Natural killer cell treated with Interleukin-12 subunit alpha and Interleukin-12 subunit beta and Interleukin-15 and Interleukin-18, amount 100 ng/mL, for 72 hours (primary cell): ENCODE measurements at regions not wholly inside any gene's neighbourhood (a gene's known extent, or its start where the extent isn't known, plus 50 kb on each side); places are given as distances from the start of the nearest gene placed in this dataset.

Experiments used
- ATAC-seq, 2 donors: fragments of 150-1000 bp; cut with Tn5 transposase in 1 of 2; sonication (Bioruptor Pico), chemical (Tn5 transposase) in 1 of 2; 2 replicates each; pipeline ENCODE4 v1.10.0; 2021
- DNase-seq: peaks from one replicate; pipeline ENCODE4 v3.0.0; 2022; ENCODE audit warnings: low spot score
- H3K27ac Mint-ChIP-seq, 2 donors: 1 replicate in 1 of 2; 2 replicates in 1 of 2; pipeline ENCODE4 v1.8.0; 2022; ENCODE audit warnings: mixed read lengths in 2 of 2, mild to moderate bottlenecking in 1 of 2, moderate library complexity in 1 of 2
- H3K27me3 Mint-ChIP-seq, 2 donors: 1 replicate in 1 of 2; 2 replicates in 1 of 2; pipeline ENCODE4 v1.8.0; 2022; ENCODE audit warnings: mixed read lengths in 2 of 2
- H3K36me3 Mint-ChIP-seq: one replicate; pipeline ENCODE4 v1.8.0; 2022; ENCODE audit warnings: mixed read lengths
- H3K4me1 Mint-ChIP-seq, 2 donors: 1 replicate in 1 of 2; 2 replicates in 1 of 2; pipeline ENCODE4 v1.8.0; 2022; ENCODE audit warnings: low read depth in 2 of 2, mixed read lengths in 2 of 2, mild to moderate bottlenecking in 1 of 2
- H3K4me3 Mint-ChIP-seq: one replicate; pipeline ENCODE4 v1.8.0; 2022; ENCODE audit warnings: mixed read lengths
- H3K9me3 Mint-ChIP-seq: 2 replicates; pipeline ENCODE4 v1.8.0; 2022; ENCODE audit warnings: mixed read lengths

DNA sequence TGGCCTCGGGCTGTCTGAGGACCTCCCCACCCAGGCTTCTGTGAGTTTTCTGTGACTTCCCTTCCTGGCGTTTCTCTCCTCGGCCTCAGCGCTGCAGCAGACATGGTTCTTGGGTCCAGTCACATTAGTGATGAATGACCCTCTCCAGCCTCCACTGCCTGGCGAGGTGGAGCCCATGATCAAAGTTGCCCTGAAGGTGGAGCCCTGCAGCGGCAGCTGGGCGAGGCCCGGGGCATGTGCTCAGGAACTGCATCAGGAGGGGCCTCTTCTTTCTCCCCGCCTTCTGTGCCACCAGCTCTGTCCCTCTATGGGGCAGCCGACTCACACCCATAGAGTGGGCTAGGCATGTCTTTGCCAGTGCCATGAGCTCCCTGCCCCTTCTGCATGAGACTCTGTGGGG, 1079.7 kb downstream of the TBC1D22A start:
- no peak overlapping the region for H3K4me3 Mint-ChIP-seq
- no peaks in the 10 kb centered on the region for H3K4me1 Mint-ChIP-seq
- H3K27me3 Mint-ChIP-seq: peaks cover 28 to 42% of the 10 kb centered on the region in 2 donors
- H3K9me3 Mint-ChIP-seq: no peaks in the 10 kb centered on the region
- ATAC-seq (peak in 1 of 2 donors; percentile 24), DNase-seq (no peak)
- no peaks in the 10 kb centered on the region for H3K36me3 Mint-ChIP-seq
- no peak overlapping the region for H3K27ac Mint-ChIP-seq

DNA sequence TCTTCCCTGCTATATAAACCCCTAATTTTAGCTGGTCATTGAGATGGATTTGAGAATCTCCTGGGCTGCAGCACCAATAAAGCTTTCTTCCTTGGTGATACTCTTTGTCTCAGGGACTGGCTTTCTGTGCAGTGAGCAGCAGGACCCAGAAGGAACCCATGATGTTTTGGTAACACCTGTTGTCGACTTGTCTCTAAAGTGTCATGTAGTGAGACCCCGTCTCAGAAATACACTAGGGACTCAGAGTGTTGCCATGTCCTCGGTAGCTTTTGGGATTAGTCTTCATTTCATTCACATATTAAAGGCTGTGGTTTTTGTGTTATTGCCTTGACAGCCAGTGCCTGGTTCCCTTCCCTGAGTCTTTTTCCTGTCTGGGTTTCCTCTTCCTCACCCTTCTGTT, 1078.7 kb downstream of the TBC1D22A start:
- H3K4me1 Mint-ChIP-seq: no peaks in the 10 kb centered on the region
- H3K27ac Mint-ChIP-seq: no peak overlapping the region
- DNase-seq (no peak), ATAC-seq (no peak)
- H3K27me3 Mint-ChIP-seq: peaks cover 27 to 44% of the 10 kb centered on the region in 2 donors
- no peaks in the 10 kb centered on the region for H3K36me3 Mint-ChIP-seq
- H3K4me3 Mint-ChIP-seq: no peak overlapping the region
- no peaks in the 10 kb centered on the region for H3K9me3 Mint-ChIP-seq

DNA sequence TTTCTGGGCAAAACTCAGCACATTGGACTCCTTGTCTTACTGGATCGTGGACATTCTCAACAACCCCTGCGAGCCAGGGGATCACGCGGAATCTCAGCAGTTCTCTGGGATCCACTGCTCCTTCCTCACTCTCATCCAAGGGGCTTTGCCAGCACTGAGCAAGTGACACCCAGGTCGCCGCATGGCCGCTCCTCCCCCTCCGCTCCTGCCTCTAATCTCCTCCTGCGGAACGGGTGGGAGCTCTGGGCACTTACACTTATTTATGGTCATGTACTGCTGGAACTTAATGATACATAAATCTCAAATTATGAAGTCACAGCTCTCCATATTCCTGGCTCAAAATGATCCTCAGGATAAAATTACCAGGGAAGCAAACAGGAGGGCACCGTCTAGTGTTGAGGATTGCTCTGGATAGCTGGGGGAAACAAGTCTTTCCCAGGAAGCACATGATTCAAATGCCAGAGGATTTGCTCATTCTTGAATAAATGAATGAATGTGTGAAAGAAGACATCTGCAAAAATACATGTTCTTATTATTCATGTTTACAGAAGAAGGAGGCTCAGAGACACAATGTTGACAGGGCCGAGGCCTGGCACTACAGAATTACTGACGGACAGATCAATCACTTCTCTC, 1077.3 kb downstream of the TBC1D22A start:
- no peak overlapping the region for H3K27ac Mint-ChIP-seq
- no peaks in the 10 kb centered on the region for H3K36me3 Mint-ChIP-seq

DNA sequence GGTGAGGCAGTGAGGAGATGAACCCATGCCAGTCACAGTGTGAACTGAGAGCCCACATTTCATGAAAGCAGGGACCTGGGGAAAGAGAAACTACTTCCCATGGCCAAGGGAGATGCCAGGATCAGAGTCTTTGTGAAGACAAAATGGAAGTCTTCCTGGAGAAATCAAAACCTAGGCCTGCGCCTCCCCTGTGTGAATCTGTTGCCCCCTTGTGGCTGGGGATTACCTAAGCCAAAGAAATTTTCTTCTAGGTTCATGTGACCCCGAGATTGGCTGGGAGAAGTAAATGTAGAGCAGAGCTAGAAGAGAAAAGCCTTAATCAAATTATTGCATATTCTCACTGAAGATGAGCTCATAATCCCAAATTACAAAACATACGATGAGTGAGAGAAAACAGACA, 1075.3 kb downstream of the TBC1D22A start:
- DNase-seq: no peak
- H3K27ac Mint-ChIP-seq: no peak overlapping the region
- H3K4me3 Mint-ChIP-seq: no peak overlapping the region

More for the DNA sequence above, 1077.3 kb downstream of the TBC1D22A start:
- no peak for ATAC-seq
- no peak for DNase-seq
- H3K4me3 Mint-ChIP-seq: no peak overlapping the region
- H3K4me1 Mint-ChIP-seq: no peaks in the 10 kb centered on the region
- no peaks in the 10 kb centered on the region for H3K9me3 Mint-ChIP-seq
- peaks cover 19 to 42% of the 10 kb centered on the region in 2 donors for H3K27me3 Mint-ChIP-seq

DNA sequence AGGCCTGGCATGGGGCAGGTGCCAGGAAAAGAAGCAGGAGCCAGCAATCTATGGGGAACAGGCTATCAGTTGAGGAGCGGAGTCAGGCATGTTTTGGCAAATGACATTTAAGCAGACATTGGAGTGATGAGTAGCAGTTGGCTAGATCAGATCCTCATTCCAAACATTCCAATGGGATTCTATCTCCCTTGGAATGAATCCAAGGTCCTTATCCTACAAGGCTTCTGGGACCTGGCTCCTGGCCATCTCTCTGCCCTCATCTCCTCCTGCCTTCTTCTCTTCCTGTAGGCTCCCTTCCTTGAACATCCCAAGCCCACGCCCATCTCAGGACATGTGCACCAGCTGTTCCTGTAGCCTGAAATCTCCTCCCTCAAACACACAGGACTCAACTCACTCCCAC, 1074.5 kb downstream of the TBC1D22A start:
- Mint-ChIP-seq H3K4me3 (no peak overlapping the region), H3K27me3 (peaks cover 30 to 66% of the 10 kb centered on the region in 2 donors), H3K36me3 (no peaks in the 10 kb centered on the region), H3K27ac (no peak overlapping the region), H3K4me1 (no peaks in the 10 kb centered on the region), H3K9me3 (no peaks in the 10 kb centered on the region)
- ATAC-seq (no peak), DNase-seq (no peak)

More for the DNA sequence above, 1075.3 kb downstream of the TBC1D22A start:
- H3K36me3 Mint-ChIP-seq: no peaks in the 10 kb centered on the region
- peaks cover 26 to 58% of the 10 kb centered on the region in 2 donors for H3K27me3 Mint-ChIP-seq
- no peaks in the 10 kb centered on the region for H3K4me1 Mint-ChIP-seq
- H3K9me3 Mint-ChIP-seq: no peaks in the 10 kb centered on the region
- no peak for ATAC-seq

DNA sequence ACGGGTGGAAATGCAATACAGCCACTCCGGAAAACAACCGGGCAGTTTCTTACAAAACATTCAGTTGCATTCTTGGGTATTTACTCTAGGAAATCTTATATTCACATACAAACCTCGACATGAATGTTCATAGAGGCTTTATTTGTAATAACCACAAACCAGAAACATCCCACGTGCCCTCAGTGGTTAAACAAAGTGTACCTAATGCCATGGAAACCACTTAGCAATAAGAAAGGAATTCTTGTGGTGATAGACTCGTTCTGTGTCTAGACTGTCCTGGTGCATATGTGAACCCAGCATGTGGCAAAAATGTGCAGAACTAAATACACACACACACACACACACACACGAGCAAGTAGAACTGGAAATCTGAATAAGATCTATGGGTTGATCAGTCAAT, 1073.3 kb downstream of the TBC1D22A start:
- Mint-ChIP-seq H3K4me1 (no peaks in the 10 kb centered on the region), H3K9me3 (no peaks in the 10 kb centered on the region), H3K36me3 (no peaks in the 10 kb centered on the region), H3K4me3 (no peak overlapping the region), H3K27ac (no peak overlapping the region), H3K27me3 (peaks cover 27 to 69% of the 10 kb centered on the region in 2 donors)
- DNase-seq: no peak
- no peak for ATAC-seq

DNA sequence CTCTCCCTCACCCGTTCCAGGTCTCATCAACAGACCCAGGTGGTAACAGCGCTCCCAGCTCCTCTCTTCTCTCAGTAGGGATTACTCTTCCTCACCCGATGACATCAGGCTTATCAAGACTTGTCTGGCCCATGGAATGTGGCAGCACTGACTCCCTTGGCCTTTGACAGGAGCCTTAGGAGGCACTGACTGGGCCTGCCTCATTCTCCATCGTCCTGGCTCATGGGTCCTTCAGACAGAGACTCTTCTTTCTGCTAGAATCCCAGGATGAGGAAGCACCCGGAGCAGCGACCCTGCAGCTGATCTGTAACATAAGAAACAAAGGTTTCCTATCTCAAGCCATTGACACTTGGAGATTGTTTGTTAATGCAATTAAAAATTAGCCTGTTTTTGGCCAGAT, 1063.6 kb downstream of the TBC1D22A start:
- H3K4me3 Mint-ChIP-seq: no peak overlapping the region
- H3K36me3 Mint-ChIP-seq: no peaks in the 10 kb centered on the region
- DNase-seq (no peak), ATAC-seq (no peak)
- no peaks in the 10 kb centered on the region for H3K9me3 Mint-ChIP-seq
- no peak overlapping the region for H3K27ac Mint-ChIP-seq
- peaks cover 14 to 35% of the 10 kb centered on the region in 2 donors for H3K27me3 Mint-ChIP-seq
- H3K4me1 Mint-ChIP-seq: no peaks in the 10 kb centered on the region

DNA sequence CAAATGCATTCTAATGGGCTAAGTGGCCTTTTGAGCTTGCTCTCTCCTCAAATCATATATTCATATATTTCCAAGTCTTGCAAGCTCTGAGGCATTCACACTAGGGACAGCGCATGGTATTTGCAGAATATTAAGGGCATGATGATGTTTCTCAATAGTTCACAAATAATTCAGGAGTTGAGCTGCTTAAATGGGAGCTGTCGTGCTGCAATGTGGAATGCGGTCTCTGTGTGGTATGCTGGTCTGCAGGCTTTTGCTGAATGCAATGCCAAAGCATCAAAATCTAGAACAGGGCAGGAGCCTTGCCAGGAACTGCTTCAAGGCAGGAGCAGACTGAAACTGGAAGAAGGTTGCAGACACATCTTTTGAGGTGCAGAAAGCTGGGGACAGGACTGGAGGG, 1060.0 kb downstream of the TBC1D22A start:
- ATAC-seq (no peak), DNase-seq (no peak)
- H3K27ac Mint-ChIP-seq: no peak overlapping the region
- peaks cover 1 to 2% of the 10 kb centered on the region in 2 donors for H3K4me1 Mint-ChIP-seq
- H3K36me3 Mint-ChIP-seq: peaks cover 1% of the 10 kb centered on the region
- no peak overlapping the region for H3K4me3 Mint-ChIP-seq
- H3K27me3 Mint-ChIP-seq: peaks cover 9 to 33% of the 10 kb centered on the region in 2 donors
- H3K9me3 Mint-ChIP-seq: peaks cover 1% of the 10 kb centered on the region

DNA sequence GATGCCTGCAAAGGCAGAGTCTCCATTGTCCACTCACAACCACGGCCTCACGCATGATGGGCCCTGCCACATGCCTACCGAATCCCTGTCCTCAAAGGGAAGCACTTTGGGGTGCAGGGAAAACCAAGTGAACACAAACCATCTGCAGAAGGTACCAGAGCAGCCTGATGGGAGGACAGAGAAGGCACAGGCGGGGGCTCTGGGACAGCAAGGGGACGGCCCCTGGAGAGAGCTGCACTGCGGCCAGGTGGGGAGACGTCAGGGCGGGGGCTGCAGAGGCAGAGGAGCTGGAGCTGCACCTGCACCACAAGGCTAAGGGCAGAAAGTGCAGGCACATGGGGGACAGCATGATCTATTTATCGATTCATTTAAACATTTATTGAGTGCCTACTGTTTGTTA, 1056.0 kb downstream of the TBC1D22A start:
- DNase-seq (no peak), ATAC-seq (no peak)
- no peak overlapping the region for H3K4me3 Mint-ChIP-seq
- peaks cover 3% of the 10 kb centered on the region for H3K9me3 Mint-ChIP-seq
- H3K27me3 Mint-ChIP-seq: peaks cover 12 to 20% of the 10 kb centered on the region in 2 donors
- H3K4me1 Mint-ChIP-seq: peaks cover 5 to 7% of the 10 kb centered on the region in 2 donors
- no peak overlapping the region for H3K27ac Mint-ChIP-seq
- H3K36me3 Mint-ChIP-seq: peaks cover 4% of the 10 kb centered on the region

DNA sequence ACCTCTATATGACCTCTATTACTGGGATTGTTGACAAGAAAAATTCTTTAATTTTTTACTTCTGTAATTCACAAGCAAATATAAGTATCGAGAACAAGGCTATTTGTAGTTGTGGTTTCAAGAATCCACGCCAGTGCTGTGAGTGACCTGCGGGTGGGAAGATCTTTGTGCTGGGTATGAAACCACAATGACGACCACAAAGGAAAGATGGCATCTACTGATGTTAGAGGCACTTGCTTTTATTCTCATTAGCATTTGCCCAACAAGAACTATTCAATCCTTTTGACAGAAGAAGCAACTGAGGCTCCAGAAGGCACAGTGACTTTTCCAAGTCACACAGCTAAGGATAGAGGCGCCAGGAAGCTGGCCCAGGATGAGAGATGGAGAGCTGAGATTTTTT, 1054.9 kb downstream of the TBC1D22A start:
- no peak overlapping the region for H3K4me3 Mint-ChIP-seq
- no peak for DNase-seq
- H3K27me3 Mint-ChIP-seq: peaks cover 9 to 26% of the 10 kb centered on the region in 2 donors
- peaks cover 3% of the 10 kb centered on the region for H3K9me3 Mint-ChIP-seq
- peaks cover 4% of the 10 kb centered on the region for H3K36me3 Mint-ChIP-seq
- H3K4me1 Mint-ChIP-seq: peaks cover 5 to 7% of the 10 kb centered on the region in 2 donors
- ATAC-seq: no peak
- no peak overlapping the region for H3K27ac Mint-ChIP-seq

DNA sequence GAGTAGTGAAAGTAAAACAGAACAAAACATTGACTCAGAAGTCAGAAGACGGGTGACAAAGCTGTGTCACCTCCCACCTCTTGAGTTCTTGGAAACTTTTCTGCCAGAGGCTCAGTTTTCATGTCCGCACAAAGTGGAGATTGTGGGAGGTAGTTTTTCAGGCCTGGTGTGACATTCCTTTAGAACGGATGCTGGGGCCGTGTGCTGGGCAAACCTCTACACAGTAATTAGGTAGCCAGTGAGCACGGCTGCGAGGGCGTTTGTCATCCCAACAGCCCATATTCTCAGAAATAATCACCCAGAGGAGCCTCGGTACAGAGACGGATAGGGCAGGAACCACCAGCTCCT, 1054.4 kb downstream of the TBC1D22A start:
- Mint-ChIP-seq H3K36me3 (peaks cover 4% of the 10 kb centered on the region), H3K27me3 (peaks cover 13 to 26% of the 10 kb centered on the region in 2 donors), H3K4me1 (peaks cover 5 to 7% of the 10 kb centered on the region in 2 donors), H3K9me3 (peaks cover 3% of the 10 kb centered on the region), H3K27ac (no peak overlapping the region), H3K4me3 (no peak overlapping the region)
- no peak for ATAC-seq
- no peak for DNase-seq

DNA sequence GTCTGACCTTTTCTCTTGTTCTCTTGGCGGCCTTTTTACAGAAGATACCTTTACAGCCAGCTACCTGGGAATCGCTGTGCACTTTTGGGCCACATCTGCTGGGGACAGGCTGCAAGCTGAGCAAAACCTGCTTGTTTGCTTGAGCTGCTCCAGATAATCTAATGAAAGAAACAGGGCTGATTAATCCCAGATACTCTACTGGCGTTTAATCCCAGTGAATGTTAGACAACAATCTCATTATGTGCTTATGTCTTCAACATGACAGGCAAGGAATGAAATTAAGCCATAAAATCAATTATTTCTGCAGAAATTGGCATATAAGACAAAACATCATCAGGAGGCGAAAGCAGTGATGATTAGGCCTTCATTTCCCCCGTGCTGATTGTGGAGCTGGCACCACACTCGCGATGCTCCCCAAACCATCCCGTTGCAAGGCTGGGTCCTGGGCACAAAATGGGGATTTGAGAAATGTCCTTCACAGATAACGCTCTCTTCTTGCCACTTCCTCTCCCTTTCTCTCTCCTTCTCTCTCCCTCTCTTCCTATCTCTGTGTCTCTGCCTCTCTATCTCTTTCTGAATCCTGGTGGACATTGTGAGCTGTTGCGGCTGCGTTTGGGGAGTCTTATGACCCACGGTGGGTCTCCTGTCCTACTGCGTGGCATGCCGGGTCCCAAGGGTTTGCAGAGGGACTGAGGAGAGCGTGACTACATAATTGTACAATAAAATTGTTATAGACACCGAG, 1053.8 kb downstream of the TBC1D22A start:
- ATAC-seq: no peak
- Mint-ChIP-seq H3K4me1 (peaks cover 5 to 7% of the 10 kb centered on the region in 2 donors), H3K27me3 (peaks cover 13 to 26% of the 10 kb centered on the region in 2 donors), H3K36me3 (peaks cover 4% of the 10 kb centered on the region), H3K9me3 (peaks cover 3% of the 10 kb centered on the region), H3K27ac (no peak overlapping the region), H3K4me3 (no peak overlapping the region)
- no peak for DNase-seq

DNA sequence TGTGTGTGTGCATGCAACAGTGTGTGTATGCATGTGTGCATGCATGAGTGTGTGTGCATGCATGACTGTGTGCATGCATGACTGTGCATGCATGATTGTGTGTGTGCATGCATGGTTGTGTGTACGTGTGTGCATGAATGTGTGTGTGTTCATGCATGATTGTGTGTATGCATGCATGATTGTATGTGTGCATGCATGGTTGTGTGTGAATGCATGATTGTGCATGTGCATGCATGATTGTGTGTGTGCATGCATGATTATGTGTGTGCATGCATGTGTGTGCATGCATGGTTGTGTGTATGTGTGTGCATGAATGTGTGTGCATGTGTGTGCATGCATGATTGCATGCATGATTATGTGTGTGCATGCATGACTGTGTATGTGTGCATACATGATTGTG, 1052.0 kb downstream of the TBC1D22A start:
- DNase-seq (no peak), ATAC-seq (no peak)
- Mint-ChIP-seq H3K4me3 (no peak overlapping the region), H3K27me3 (peaks cover 16 to 32% of the 10 kb centered on the region in 2 donors), H3K36me3 (peaks cover 4% of the 10 kb centered on the region), H3K27ac (no peak overlapping the region), H3K9me3 (peaks cover 8% of the 10 kb centered on the region), H3K4me1 (peaks cover 7 to 10% of the 10 kb centered on the region in 2 donors)

DNA sequence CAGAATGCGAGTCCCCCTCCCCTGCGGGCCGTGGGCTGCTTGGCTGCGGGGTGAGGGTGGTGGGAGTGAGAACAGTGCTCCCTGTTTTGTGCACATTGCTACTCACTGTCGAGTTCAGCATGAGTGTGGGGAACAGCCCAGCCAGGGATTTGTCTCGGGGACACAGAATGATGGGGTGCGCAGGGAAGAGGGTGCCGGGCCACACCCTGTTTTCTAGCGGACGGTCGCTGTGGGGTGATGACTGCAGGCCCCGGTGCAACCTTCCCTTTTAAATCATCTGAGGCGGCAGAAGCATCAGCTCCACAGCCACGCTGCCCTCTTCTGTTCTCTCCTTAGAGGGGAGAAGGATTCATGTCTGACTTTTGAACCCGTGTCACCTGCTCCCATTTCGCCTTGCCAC, 1051.2 kb downstream of the TBC1D22A start:
- Mint-ChIP-seq H3K36me3 (peaks cover 4% of the 10 kb centered on the region), H3K4me3 (no peak overlapping the region), H3K27me3 (peaks cover 16 to 29% of the 10 kb centered on the region in 2 donors), H3K27ac (no peak overlapping the region), H3K4me1 (peaks cover 7 to 10% of the 10 kb centered on the region in 2 donors), H3K9me3 (peaks cover 8% of the 10 kb centered on the region)
- no peak for ATAC-seq
- no peak for DNase-seq
